H1 (cell line): ENCODE measurements at regions not wholly inside any gene's neighbourhood (a gene's known extent, or its start where the extent isn't known, plus 50 kb on each side); places are given as distances from the start of the nearest gene placed in this dataset.

Source experiments
- CTCF ChIA-PET: fragments of 300-600 bp; sonication (Branson Sonifier 250); formaldehyde crosslinking; loops from one replicate; lab custom pipeline; 2021; ENCODE audit not compliant: partially characterized antibody; lab: Charles Lee
- POLR2A ChIA-PET: fragments of 300-600 bp; sonication (Branson Sonifier 250); formaldehyde crosslinking; loops from one replicate; lab custom pipeline; 2021; ENCODE audit warnings: inconsistent platforms; ENCODE audit not compliant: partially characterized antibody; lab: Charles Lee
- DNase-seq, 2 experiments: peaks; one replicate each; pipeline versions ENCODE4 v3.0.0 to v3.0.0-alpha.2; 2010 to 2022; ENCODE audit warnings: low spot score in 2 of 2, low read depth in 1 of 2, mixed read lengths in 1 of 2
- FAIRE-seq: peaks from 2 replicates; lab custom pipeline; 2011; peaks lifted over from hg19 to GRCh38; lab: Jason Lieb, UNC
- H2AFZ ChIP-seq: 2 replicates; pipeline ENCODE4 v1.8.1; 2012; ENCODE audit warnings: low read length, inconsistent platforms
- H2AK5ac ChIP-seq: 2 replicates; pipeline ENCODE4 v1.6.1; 2013; ENCODE audit warnings: low read depth, low read length
- H2BK120ac ChIP-seq: replicated peaks from 2 replicates; pipeline ENCODE3; 2013; ENCODE audit warnings: low read depth, low read length, inconsistent platforms
- H2BK12ac ChIP-seq: 2 replicates; pipeline ENCODE4 v1.6.1; 2013; ENCODE audit warnings: low read depth, low read length
- H2BK15ac ChIP-seq: 2 replicates; pipeline ENCODE4 v1.6.1; 2013; ENCODE audit warnings: low read length
- H2BK20ac ChIP-seq: 2 replicates; pipeline ENCODE4 v1.6.1; 2013; ENCODE audit warnings: low read length
- H2BK5ac ChIP-seq: 2 replicates; pipeline ENCODE4 v1.6.1; 2013; ENCODE audit warnings: low read depth, low read length
- H3K14ac ChIP-seq: 2 replicates; pipeline ENCODE4 v1.6.1; 2013; ENCODE audit warnings: inconsistent platforms; ENCODE audit not compliant: insufficient read length
- H3K18ac ChIP-seq: 2 replicates; pipeline ENCODE4 v1.6.1; 2013; ENCODE audit warnings: low read length; ENCODE audit errors: extremely low read depth
- H3K23ac ChIP-seq: 2 replicates; pipeline ENCODE4 v1.6.1; 2013; ENCODE audit warnings: inconsistent platforms; ENCODE audit not compliant: insufficient read length
- H3K23me2 ChIP-seq: 2 replicates; pipeline ENCODE4 v1.6.1; 2013; ENCODE audit warnings: low read depth, low read length
- H3K27ac ChIP-seq: 2 replicates; pipeline ENCODE4 v1.6.1; 2011; ENCODE audit warnings: low read depth, low read length, inconsistent platforms
- H3K27me3 ChIP-seq, 4 experiments: replicated peaks in 1 of 4; 1 replicate in 1 of 4; 2 replicates in 3 of 4; pipeline versions ENCODE4 v1.6.1 to v1.8.1; 2011 to 2013; ENCODE audit warnings: low read length in 3 of 4, mild to moderate bottlenecking in 3 of 4, inconsistent platforms in 2 of 4, mixed read lengths in 2 of 4, moderate library complexity in 1 of 4; ENCODE audit not compliant: control insufficient read depth in 3 of 4, insufficient read depth in 3 of 4; ENCODE audit errors: extremely low read depth in 1 of 4
- H3K36me3 ChIP-seq, 4 experiments: 2 replicates each; pipeline versions ENCODE4 v1.6.1 to v1.8.1; 2011 to 2013; ENCODE audit warnings: mild to moderate bottlenecking in 4 of 4, low read length in 3 of 4, moderate library complexity in 2 of 4, control low read depth in 1 of 4, inconsistent platforms in 1 of 4; ENCODE audit not compliant: insufficient read depth in 4 of 4, control insufficient read depth in 2 of 4
- H3K4ac ChIP-seq: replicated peaks from 2 replicates; pipeline ENCODE3; 2013; ENCODE audit warnings: low read length, low read depth, mixed read lengths, inconsistent platforms; ENCODE audit not compliant: insufficient read length
- H3K4me1 ChIP-seq, 4 experiments: replicated peaks in 1 of 4; 1 replicate in 1 of 4; 2 replicates in 3 of 4; pipeline versions ENCODE4 v1.6.1 to v1.8.1; 2011 to 2013; ENCODE audit warnings: low read length in 3 of 4, inconsistent platforms in 2 of 4, mixed read lengths in 1 of 4; ENCODE audit not compliant: insufficient read depth in 4 of 4, control insufficient read depth in 3 of 4
- H3K4me2 ChIP-seq, 2 experiments: 2 replicates each; pipeline versions ENCODE4 v1.6.1 to v1.8.1; 2011 to 2013; ENCODE audit warnings: low read depth in 2 of 2, low read length in 2 of 2, control low read depth in 1 of 2, inconsistent platforms in 1 of 2, mild to moderate bottlenecking in 1 of 2; ENCODE audit not compliant: insufficient read depth in 1 of 2
- H3K4me3 ChIP-seq, 4 experiments: fragments of 200-600, 300-600 bp in 1 of 4; sonication (generic), shearing (Covaris generic), sonication (Bioruptor Twin) in 1 of 4; 2 replicates each; pipeline versions ENCODE4 v1.5.1 to v1.8.1; 2011 to 2016; ENCODE audit warnings: low read length in 4 of 4, low read depth in 3 of 4, control low read depth in 2 of 4, inconsistent platforms in 2 of 4, mild to moderate bottlenecking in 2 of 4, mixed read lengths in 1 of 4, moderate library complexity in 1 of 4; ENCODE audit not compliant: insufficient read depth in 2 of 4; ENCODE audit errors: extremely low read depth in 1 of 4
- H3K56ac ChIP-seq: replicated peaks from 2 replicates; pipeline ENCODE3; 2013; ENCODE audit warnings: low read depth, mild to moderate bottlenecking, mixed read lengths, low read length, inconsistent platforms; ENCODE audit not compliant: insufficient read length
- H3K79me1 ChIP-seq: 2 replicates; pipeline ENCODE4 v1.6.1; 2013; ENCODE audit warnings: low read depth, low read length, control low read depth
- H3K79me2 ChIP-seq, 2 experiments: 2 replicates each; pipeline versions ENCODE4 v1.6.1 to v1.8.1; 2012 to 2013; ENCODE audit warnings: low read length in 2 of 2, mild to moderate bottlenecking in 2 of 2, inconsistent platforms in 1 of 2; ENCODE audit not compliant: insufficient read depth in 2 of 2, control insufficient read depth in 1 of 2
- H3K9ac ChIP-seq, 4 experiments: replicated peaks in 1 of 4; 1 replicate in 1 of 4; 2 replicates in 3 of 4; pipeline versions ENCODE4 v1.6.1 to v1.8.1; 2011 to 2013; ENCODE audit warnings: low read depth in 3 of 4, low read length in 3 of 4, control low read depth in 2 of 4, mild to moderate bottlenecking in 2 of 4, moderate library complexity in 2 of 4, inconsistent platforms in 1 of 4; ENCODE audit errors: extremely low read depth in 1 of 4
- H3K9me3 ChIP-seq, 2 experiments: 2 replicates each; pipeline versions ENCODE4 v1.6.1 to v1.8.1; 2012 to 2013; ENCODE audit warnings: mild to moderate bottlenecking in 2 of 2, moderate library complexity in 2 of 2, control low read depth in 1 of 2, inconsistent platforms in 1 of 2, low read depth in 1 of 2, low read length in 1 of 2, mixed read lengths in 1 of 2; ENCODE audit not compliant: insufficient read depth in 2 of 2
- H4K20me1 ChIP-seq, 2 experiments: replicated peaks in 1 of 2; 2 replicates each; pipeline versions ENCODE3 to v1.8.1; 2011 to 2013; ENCODE audit warnings: inconsistent platforms in 2 of 2, low read length in 2 of 2, mild to moderate bottlenecking in 1 of 2; ENCODE audit not compliant: insufficient read depth in 2 of 2, control insufficient read depth in 1 of 2
- H4K5ac ChIP-seq: 2 replicates; pipeline ENCODE4 v1.6.1; 2013; ENCODE audit warnings: low read length, low read depth, mixed read lengths, inconsistent platforms; ENCODE audit not compliant: insufficient read length
- H4K8ac ChIP-seq: 2 replicates; pipeline ENCODE4 v1.8.0; 2013; ENCODE audit warnings: mild to moderate bottlenecking, moderate library complexity, low read length, inconsistent platforms; ENCODE audit not compliant: insufficient read depth; ENCODE audit errors: extremely low read depth
- H4K91ac ChIP-seq: replicated peaks from 2 replicates; pipeline ENCODE3; 2013; ENCODE audit warnings: low read length, mixed read lengths, inconsistent platforms; ENCODE audit not compliant: insufficient read length
- BCL11A ChIP-seq, 2 experiments: IDR thresholded peaks; one replicate each; pipeline ENCODE4 v1.6.1; 2011; ENCODE audit warnings: low read depth in 2 of 2, low read length in 2 of 2, mild to moderate bottlenecking in 2 of 2
- CHD2 ChIP-seq: IDR thresholded peaks from 2 replicates; pipeline ENCODE4 v1.6.1; 2012; ENCODE audit warnings: low read length, improper control_type of control experiment
- CREB1 ChIP-seq: IDR thresholded peaks from 2 replicates; pipeline ENCODE4 v1.6.1; 2012; ENCODE audit warnings: inconsistent platforms
- RAD21 ChIP-seq, 2 experiments: IDR thresholded peaks in 1 of 2; conservative IDR thresholded peaks in 1 of 2; 2 replicates each; pipeline ENCODE4 v1.6.1; 2011; ENCODE audit warnings: low read depth in 2 of 2, low read length in 2 of 2, improper control_type of control experiment in 1 of 2, inconsistent platforms in 1 of 2, mild to moderate bottlenecking in 1 of 2, moderate library complexity in 1 of 2
- RNF2 ChIP-seq: fragments of 200-900, 300-1000 bp; sonication (generic); IDR thresholded peaks from 2 replicates; pipeline ENCODE4 v1.7.1; 2016; ENCODE audit warnings: borderline replicate concordance, low read depth, mild to moderate bottlenecking, antibody characterized with exemption, low read length; ENCODE audit not compliant: poor library complexity, severe bottlenecking; ENCODE audit errors: missing control alignments
- RXRA ChIP-seq: IDR thresholded peaks from 2 replicates; pipeline ENCODE4 v1.6.1; 2011; ENCODE audit warnings: low read depth, mild to moderate bottlenecking, low read length, moderate library complexity; ENCODE audit not compliant: insufficient read depth
- SAP30 ChIP-seq: fragments of 300-600 bp; sonication (generic); IDR thresholded peaks from 2 replicates; pipeline ENCODE4 v1.7.1; 2012; ENCODE audit warnings: low read length, moderate library complexity, mild to moderate bottlenecking, inconsistent platforms; ENCODE audit not compliant: insufficient read depth, insufficient replicate concordance
- SIX5 ChIP-seq: IDR thresholded peaks from 2 replicates; pipeline ENCODE4 v1.6.1; 2011; ENCODE audit warnings: mild to moderate bottlenecking, low read depth, low read length
- SP1 ChIP-seq: IDR thresholded peaks from 2 replicates; pipeline ENCODE4 v1.6.1; 2011; ENCODE audit warnings: low read depth, low read length
- SP2 ChIP-seq: IDR thresholded peaks from 2 replicates; pipeline ENCODE4 v1.6.1; 2012; ENCODE audit warnings: mild to moderate bottlenecking, low read length, inconsistent platforms
- WGBS, 2 experiments: shearing (Covaris generic) in 1 of 2; methylation state at CpG; one replicate each; pipeline versions ENCODE4 v1.1.6 to v1.1.7; 2013 to 2015; ENCODE audit warnings: low lambda C conversion rate in 2 of 2, mixed read lengths in 2 of 2, inconsistent platforms in 1 of 2, low coverage in 1 of 2, missing lambda C conversion rate in 1 of 2; ENCODE audit not compliant: insufficient replicate concordance in 2 of 2, insufficient coverage in 1 of 2, insufficient read length in 1 of 2; ENCODE audit errors: extremely low coverage in 1 of 2, missing lambda C conversion rate in 1 of 2; 5-methylcytosine and 5-hydroxymethylcytosine counted together
- TF ChIP-seq, protein P1 (sequence below): IDR thresholded peaks from 2 replicates; pipeline ENCODE4 v1.6.1; 2012; ENCODE audit warnings: inconsistent platforms
- TF ChIP-seq, protein P2 (sequence below): IDR thresholded peaks from 2 replicates; pipeline ENCODE4 v1.6.1; 2011; ENCODE audit warnings: low read depth, mild to moderate bottlenecking, low read length; ENCODE audit not compliant: insufficient read depth

DNA sequence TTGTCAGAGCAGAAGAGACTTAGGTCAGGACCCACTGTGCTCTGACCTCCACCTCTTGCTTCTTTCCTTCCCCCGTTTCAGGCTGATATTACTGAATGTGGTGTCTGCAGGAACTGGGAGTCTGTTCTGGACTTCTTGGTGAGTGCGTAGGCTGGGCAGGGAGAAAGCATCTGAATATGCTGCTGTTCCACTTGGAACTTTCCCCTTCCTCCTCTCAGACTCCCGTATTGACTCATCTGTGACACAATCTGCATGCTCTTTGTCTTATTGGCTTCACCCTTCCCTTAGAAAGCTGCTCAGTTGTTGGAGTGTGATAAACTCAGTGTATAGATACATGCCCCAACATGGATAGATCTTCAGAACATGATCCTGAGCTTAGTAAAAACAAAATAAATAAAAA lies 137.6 kb upstream of the HABP2 start:
- no peak overlapping the region for H4K5ac ChIP-seq
- H4K8ac ChIP-seq: no peak overlapping the region
- no peak overlapping the region for H3K4me2 ChIP-seq
- 0 out of 2 replicates have a peak overlapping the region, but pooled peaks have one; percentile 19 for H2AFZ ChIP-seq
- H2BK20ac ChIP-seq: no peak overlapping the region
- no peak overlapping the region for H2AK5ac ChIP-seq
- no peak overlapping the region for H3K14ac ChIP-seq
- no peaks in the 10 kb centered on the region for H3K9me3 ChIP-seq
- no peak overlapping the region for H2BK120ac ChIP-seq
- no peak overlapping the region for H3K9ac ChIP-seq
- peaks cover 2 to 12% (median 5%) of the 10 kb centered on the region in 4 experiments; a peak in 5 of 7 replicates for H3K4me1 ChIP-seq
- H3K4ac ChIP-seq: no peak overlapping the region
- 0 out of 2 replicates have a peak, but pooled peaks cover 2% of the 10 kb centered on the region for H3K23me2 ChIP-seq
- no peak overlapping the region for H2BK5ac ChIP-seq
- H3K23ac ChIP-seq: no peak overlapping the region
- WGBS, 2 experiments: 90% methylated on average over 3 of the region's 3 CpGs; no CpG with 5 or more reads in 1 of the 2 experiments
- TF ChIP-seq RXRA (no peak), RAD21 (IDR thresholded peaks at IDR 0.05 in 1 of 2, conservative IDR thresholded peaks at IDR 0.05 in 1 of 2; ENCODE audit: low read depth in 2 of 2, low read length in 2 of 2) (no peak), SP2 (no peak), CREB1 (no peak), SAP30 (no peak), CHD2 (no peak), SIX5 (no peak), BCL11A (IDR thresholded peaks at IDR 0.05; ENCODE audit: low read depth in 2 of 2, low read length in 2 of 2) (no peak), SP1 (no peak), RNF2 (no peak)
- TF ChIP-seq, protein P1, sequence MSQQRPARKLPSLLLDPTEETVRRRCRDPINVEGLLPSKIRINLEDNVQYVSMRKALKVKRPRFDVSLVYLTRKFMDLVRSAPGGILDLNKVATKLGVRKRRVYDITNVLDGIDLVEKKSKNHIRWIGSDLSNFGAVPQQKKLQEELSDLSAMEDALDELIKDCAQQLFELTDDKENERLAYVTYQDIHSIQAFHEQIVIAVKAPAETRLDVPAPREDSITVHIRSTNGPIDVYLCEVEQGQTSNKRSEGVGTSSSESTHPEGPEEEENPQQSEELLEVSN: no peak
- TF ChIP-seq, protein P2, sequence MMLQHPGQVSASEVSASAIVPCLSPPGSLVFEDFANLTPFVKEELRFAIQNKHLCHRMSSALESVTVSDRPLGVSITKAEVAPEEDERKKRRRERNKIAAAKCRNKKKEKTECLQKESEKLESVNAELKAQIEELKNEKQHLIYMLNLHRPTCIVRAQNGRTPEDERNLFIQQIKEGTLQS: no peak
- H2BK12ac ChIP-seq: peak overlapping the region; percentile 35; the same call in 1 of the 2 replicates
- DNase-seq: no peak
- CTCF ChIA-PET: interaction anchor here (0.6 to 1.6 kb wide), 6 partner anchors 11 to 246 kb away, joined by 3 read pairs; no protein-coding TSS in a partner anchor
- H3K18ac ChIP-seq: no peak overlapping the region
- no peaks in the 10 kb centered on the region for H3K27me3 ChIP-seq
- H3K79me1 ChIP-seq: no peaks in the 10 kb centered on the region
- H3K79me2 ChIP-seq: no peaks in the 10 kb centered on the region
- no peak overlapping the region for H3K4me3 ChIP-seq
- no peak for FAIRE-seq
- POLR2A ChIA-PET: no interaction called here
- no peaks in the 10 kb centered on the region for H3K36me3 ChIP-seq
- no peak overlapping the region for H3K27ac ChIP-seq
- no peak overlapping the region for H3K56ac ChIP-seq
- no peak overlapping the region for H2BK15ac ChIP-seq
- no peaks in the 10 kb centered on the region for H4K20me1 ChIP-seq
- H4K91ac ChIP-seq: no peak overlapping the region
